ENCODE measurements at regions not wholly inside any gene's neighbourhood (a gene's known extent, or its start where the extent isn't known, plus 50 kb on each side); places are given as distances from the start of the nearest gene placed in this dataset.

DNA sequence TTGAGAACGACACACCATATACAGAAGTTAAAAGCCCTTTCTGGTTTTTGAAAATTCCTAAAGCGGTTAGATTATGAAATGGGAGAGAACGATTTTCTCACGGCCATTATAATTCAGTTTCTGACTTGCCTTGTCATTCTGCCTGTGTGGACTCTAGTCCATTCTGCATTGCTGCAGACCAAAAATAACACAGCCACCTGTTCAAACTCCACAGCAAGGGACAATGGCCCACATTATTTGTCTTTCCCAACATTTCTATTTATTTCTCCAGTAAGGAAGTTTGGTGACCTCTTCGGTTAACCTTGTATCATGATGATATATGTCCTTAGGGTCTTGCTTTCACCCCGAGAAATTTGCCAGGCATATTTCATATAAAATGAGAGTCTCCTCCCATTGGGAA is 497.7 kb downstream of the BRINP1 start:
- in situ Hi-C loops (cut with HindIII; ENCODE audit: low sequenced_read_pairs) = no loop called here
- no peak for DNase-seq (ENCODE audit: low read depth)
- TF ChIP-seq, protein P1, sequence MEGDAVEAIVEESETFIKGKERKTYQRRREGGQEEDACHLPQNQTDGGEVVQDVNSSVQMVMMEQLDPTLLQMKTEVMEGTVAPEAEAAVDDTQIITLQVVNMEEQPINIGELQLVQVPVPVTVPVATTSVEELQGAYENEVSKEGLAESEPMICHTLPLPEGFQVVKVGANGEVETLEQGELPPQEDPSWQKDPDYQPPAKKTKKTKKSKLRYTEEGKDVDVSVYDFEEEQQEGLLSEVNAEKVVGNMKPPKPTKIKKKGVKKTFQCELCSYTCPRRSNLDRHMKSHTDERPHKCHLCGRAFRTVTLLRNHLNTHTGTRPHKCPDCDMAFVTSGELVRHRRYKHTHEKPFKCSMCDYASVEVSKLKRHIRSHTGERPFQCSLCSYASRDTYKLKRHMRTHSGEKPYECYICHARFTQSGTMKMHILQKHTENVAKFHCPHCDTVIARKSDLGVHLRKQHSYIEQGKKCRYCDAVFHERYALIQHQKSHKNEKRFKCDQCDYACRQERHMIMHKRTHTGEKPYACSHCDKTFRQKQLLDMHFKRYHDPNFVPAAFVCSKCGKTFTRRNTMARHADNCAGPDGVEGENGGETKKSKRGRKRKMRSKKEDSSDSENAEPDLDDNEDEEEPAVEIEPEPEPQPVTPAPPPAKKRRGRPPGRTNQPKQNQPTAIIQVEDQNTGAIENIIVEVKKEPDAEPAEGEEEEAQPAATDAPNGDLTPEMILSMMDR (IDR thresholded peaks at IDR 0.05; ENCODE audit: low read depth, low read length, missing control alignments) = no peak
- no peak overlapping the region for H3K4me3 ChIP-seq (ENCODE audit: low read depth, low read length)

DNA sequence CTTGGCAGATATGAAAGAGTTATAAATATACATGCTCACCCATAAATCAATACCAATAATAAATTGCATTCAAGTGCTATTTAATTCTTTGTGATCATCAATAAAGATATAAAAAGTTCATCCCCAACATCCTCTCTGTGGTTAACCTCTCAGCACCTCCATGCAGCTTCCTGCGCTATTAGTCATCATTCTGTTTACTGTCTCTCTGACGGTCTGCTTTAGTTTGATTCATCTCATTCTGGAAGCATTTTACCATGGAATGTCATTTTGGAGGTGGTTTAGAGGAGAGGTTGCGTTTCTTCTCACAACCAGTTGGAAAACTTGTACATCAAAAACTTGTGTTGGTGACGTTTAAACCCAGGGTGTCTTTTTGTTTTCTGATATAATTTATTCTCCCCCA is 486.6 kb downstream of the BRINP1 start:
- in situ Hi-C loops (cut with HindIII; ENCODE audit: low sequenced_read_pairs) = no loop called here
- peak; percentile 6 for DNase-seq (ENCODE audit: low read depth)
- H3K4me3 ChIP-seq (ENCODE audit: low read depth, low read length) = no peak overlapping the region
- TF ChIP-seq, protein P1 (IDR thresholded peaks at IDR 0.05; ENCODE audit: low read depth, low read length, missing control alignments) = no peak

DNA sequence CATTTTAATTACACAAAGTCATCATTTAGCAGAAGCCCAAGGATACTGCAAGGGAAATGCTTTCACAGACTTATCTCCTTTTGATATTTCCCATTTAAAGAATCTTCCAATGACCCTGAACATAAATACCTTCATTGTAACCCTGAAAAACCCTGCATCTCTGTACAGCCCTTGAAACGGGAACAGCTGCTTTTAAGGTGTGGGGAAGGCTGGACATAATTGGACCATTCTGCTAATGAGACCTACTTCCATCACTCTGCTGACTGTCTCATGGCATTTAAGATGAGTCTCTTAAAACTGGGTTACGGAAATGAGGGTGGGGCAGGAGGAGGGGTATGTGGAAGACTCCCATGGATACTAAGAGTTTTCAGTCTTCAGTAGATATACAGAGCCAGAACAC is 485.8 kb downstream of the BRINP1 start:
- DNase-seq (ENCODE audit: low read depth) = no peak
- no peak overlapping the region for H3K4me3 ChIP-seq (ENCODE audit: low read depth, low read length)
- TF ChIP-seq, protein P1 (IDR thresholded peaks at IDR 0.05; ENCODE audit: low read depth, low read length, missing control alignments) = no peak
- in situ Hi-C loops (cut with HindIII; ENCODE audit: low sequenced_read_pairs) = no loop called here

DNA sequence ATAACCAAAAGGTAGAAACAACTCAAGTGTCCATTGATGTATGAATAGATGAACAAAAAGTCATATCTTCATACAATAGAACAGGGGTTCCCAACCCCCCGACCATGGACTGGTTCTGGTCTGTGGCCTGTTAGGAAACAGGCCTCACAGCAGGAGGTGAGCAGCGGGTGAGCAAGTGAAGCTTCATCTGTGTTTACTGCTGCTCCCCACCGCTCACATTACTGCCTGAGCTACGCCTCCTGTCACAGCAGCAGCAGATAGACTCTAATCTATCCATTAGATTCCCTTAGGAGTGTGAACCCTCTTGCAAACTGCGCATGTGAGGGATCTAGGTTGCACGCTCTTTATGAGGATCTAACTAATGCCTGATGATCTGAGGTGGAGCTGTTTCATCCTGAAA is 478.0 kb downstream of the BRINP1 start:
- no peak overlapping the region for H3K4me3 ChIP-seq (ENCODE audit: low read depth, low read length)
- TF ChIP-seq, protein P1 (IDR thresholded peaks at IDR 0.05; ENCODE audit: low read depth, low read length, missing control alignments) = no peak
- in situ Hi-C loops (cut with HindIII; ENCODE audit: low sequenced_read_pairs) = no loop called here

GRCh38 chr9:118896324-118897000 is 472.8 kb downstream of the BRINP1 start:
- H3K4me3 ChIP-seq (ENCODE audit: low read depth, low read length) = no peak overlapping the region
- in situ Hi-C loops (cut with HindIII; ENCODE audit: low sequenced_read_pairs) = no loop called here
- TF ChIP-seq, protein P1 (IDR thresholded peaks at IDR 0.05; ENCODE audit: low read depth, low read length, missing control alignments) = no peak
- no peak for DNase-seq (ENCODE audit: low read depth)

More for the DNA sequence above, 478.0 kb downstream of the BRINP1 start:
- no peak for DNase-seq (ENCODE audit: low read depth)

DNA sequence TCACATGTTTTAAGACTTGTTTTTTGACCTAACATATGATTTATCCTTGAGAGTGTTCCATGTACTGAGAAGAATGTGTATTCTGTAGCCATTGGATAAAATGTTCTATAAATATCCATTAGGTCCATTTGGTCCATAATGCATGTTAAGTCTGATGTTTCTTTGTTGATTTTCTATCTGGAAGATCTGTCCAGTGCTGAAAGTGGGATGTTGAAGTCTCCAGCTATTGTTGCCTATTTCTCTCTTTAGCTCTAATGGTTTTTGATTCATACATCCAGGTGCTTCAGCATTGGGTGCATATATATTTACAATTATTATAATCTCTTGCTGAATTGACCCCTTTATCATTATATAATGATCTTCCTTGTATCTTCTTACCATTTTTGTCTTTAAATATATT is 451.1 kb downstream of the BRINP1 start:
- no peak overlapping the region for H3K4me3 ChIP-seq (ENCODE audit: low read depth, low read length)
- DNase-seq (ENCODE audit: low read depth) = no peak
- in situ Hi-C loops (cut with HindIII; ENCODE audit: low sequenced_read_pairs) = no loop called here
- TF ChIP-seq, protein P1 (IDR thresholded peaks at IDR 0.05; ENCODE audit: low read depth, low read length, missing control alignments) = no peak
